DND-41 (cell line): ENCODE measurements at regions not wholly inside any gene's neighbourhood (a gene's known extent, or its start where the extent isn't known, plus 50 kb on each side); places are given as distances from the start of the nearest gene placed in this dataset.

ENCODE experiments used
- EZH2 ChIP-seq: IDR thresholded peaks from 3 replicates; pipeline ENCODE4 v1.6.1; 2012; ENCODE audit warnings: borderline replicate concordance, low read depth, mild to moderate bottlenecking, moderate library complexity, low read length, inconsistent platforms; ENCODE audit not compliant: severe bottlenecking
- TF ChIP-seq, protein P1 (sequence below): IDR thresholded peaks from 2 replicates; pipeline ENCODE4 v1.5.1; 2012; ENCODE audit warnings: borderline replicate concordance, low read length, moderate library complexity, mild to moderate bottlenecking; ENCODE audit not compliant: poor library complexity, severe bottlenecking; ENCODE audit errors: extremely low read depth

DNA sequence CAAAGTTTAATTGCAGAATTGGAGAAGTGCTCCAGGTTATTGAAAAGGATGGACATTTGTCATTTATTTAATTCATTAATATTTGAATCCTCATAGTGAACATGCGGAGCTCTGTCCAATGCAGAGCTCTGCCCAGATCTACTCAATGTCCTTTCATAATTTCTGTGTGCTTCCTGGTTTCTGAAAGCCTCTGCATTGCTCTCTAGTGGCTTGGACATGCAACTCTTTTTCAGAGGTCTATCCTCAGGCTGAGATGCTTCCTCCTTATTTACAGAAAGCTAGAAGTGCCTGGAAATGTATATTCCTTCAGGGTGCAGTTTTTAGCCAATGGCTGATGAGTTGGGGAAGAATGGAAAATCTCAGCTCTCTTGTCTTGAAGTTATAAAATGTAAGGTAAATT lies 786.1 kb upstream of the AADAT start:
- TF ChIP-seq, protein P1, sequence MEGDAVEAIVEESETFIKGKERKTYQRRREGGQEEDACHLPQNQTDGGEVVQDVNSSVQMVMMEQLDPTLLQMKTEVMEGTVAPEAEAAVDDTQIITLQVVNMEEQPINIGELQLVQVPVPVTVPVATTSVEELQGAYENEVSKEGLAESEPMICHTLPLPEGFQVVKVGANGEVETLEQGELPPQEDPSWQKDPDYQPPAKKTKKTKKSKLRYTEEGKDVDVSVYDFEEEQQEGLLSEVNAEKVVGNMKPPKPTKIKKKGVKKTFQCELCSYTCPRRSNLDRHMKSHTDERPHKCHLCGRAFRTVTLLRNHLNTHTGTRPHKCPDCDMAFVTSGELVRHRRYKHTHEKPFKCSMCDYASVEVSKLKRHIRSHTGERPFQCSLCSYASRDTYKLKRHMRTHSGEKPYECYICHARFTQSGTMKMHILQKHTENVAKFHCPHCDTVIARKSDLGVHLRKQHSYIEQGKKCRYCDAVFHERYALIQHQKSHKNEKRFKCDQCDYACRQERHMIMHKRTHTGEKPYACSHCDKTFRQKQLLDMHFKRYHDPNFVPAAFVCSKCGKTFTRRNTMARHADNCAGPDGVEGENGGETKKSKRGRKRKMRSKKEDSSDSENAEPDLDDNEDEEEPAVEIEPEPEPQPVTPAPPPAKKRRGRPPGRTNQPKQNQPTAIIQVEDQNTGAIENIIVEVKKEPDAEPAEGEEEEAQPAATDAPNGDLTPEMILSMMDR = no peak
- TF ChIP-seq EZH2 = no peak
